D721Med (cell line): ENCODE measurements at regions not wholly inside any gene's neighbourhood (a gene's known extent, or its start where the extent isn't known, plus 50 kb on each side); places are given as distances from the start of the nearest gene placed in this dataset.

ENCODE experiments used
- DNase-seq: peaks from one replicate; pipeline ENCODE4 v3.0.0; 2011; ENCODE audit warnings: low spot score; ENCODE audit not compliant: insufficient read length
- FAIRE-seq: peaks from 2 replicates; lab custom pipeline; 2011; peaks lifted over from hg19 to GRCh38; lab: Jason Lieb, UNC
- CTCF ChIP-seq: IDR thresholded peaks from 2 replicates; pipeline ENCODE4 v1.5.1; 2012; ENCODE audit warnings: mild to moderate bottlenecking, control low read depth; ENCODE audit not compliant: insufficient read depth; ENCODE audit errors: missing control alignments

GRCh38 chr2:163353551-163353950 is 382.3 kb downstream of the FIGN start:
- no peak for TF ChIP-seq CTCF
- FAIRE-seq, result no peak
- DNase-seq, result no peak

GRCh38 chr2:163351966-163352365 is 383.8 kb downstream of the FIGN start:
- no peak for TF ChIP-seq CTCF
- DNase-seq (no peak), FAIRE-seq (no peak)

GRCh38 chr2:163351143-163351542 is 384.7 kb downstream of the FIGN start:
- TF ChIP-seq CTCF, result no peak
- FAIRE-seq (no peak), DNase-seq (no peak)

- no peak for FAIRE-seq
These were observed 386.9 kb downstream of the FIGN start for GRCh38 chr2:163348857-163349380.

GRCh38 chr2:163347982-163348856 is 387.6 kb downstream of the FIGN start:
- FAIRE-seq, result no peak
- no peak for DNase-seq
- TF ChIP-seq CTCF, result no peak

More at GRCh38 chr2:163348857-163349380, 386.9 kb downstream of the FIGN start:
- no peak for TF ChIP-seq CTCF
- DNase-seq, result no peak

- peak; percentile 78 for TF ChIP-seq CTCF
- DNase-seq (no peak), FAIRE-seq (no peak)
These were observed 389.8 kb downstream of the FIGN start for GRCh38 chr2:163345795-163346573.

- TF ChIP-seq CTCF, result no peak
- DNase-seq, result no peak
- FAIRE-seq, result no peak
These were observed 392.5 kb downstream of the FIGN start for GRCh38 chr2:163343316-163343715.
